WTC11 (cell line): ENCODE measurements at regions not wholly inside any gene's neighbourhood (a gene's known extent, or its start where the extent isn't known, plus 50 kb on each side); places are given as distances from the start of the nearest gene placed in this dataset.

Experiments used
- CBFB ChIP-seq: sonication (generic); formaldehyde crosslinking; IDR thresholded peaks from 2 replicates; pipeline ENCODE4 v1.8.1; 2022; ENCODE audit warnings: mild to moderate bottlenecking, low read depth, missing genetic modification reagents
- CREM ChIP-seq: sonication (generic); formaldehyde crosslinking; IDR thresholded peaks from 2 replicates; pipeline ENCODE4 v1.8.1; 2022; ENCODE audit warnings: mild to moderate bottlenecking, missing genetic modification reagents, moderate library complexity
- ELF4 ChIP-seq: sonication (generic); formaldehyde crosslinking; IDR thresholded peaks from 2 replicates; pipeline ENCODE4 v1.8.1; 2022; ENCODE audit warnings: low read depth, mild to moderate bottlenecking, moderate library complexity, missing genetic modification reagents
- ESRRA ChIP-seq: sonication (generic); formaldehyde crosslinking; IDR thresholded peaks from 2 replicates; pipeline ENCODE4 v1.8.1; 2022; ENCODE audit warnings: mild to moderate bottlenecking, missing genetic modification reagents, borderline replicate concordance
- SMAD4 ChIP-seq: sonication (generic); formaldehyde crosslinking; IDR thresholded peaks from 2 replicates; pipeline ENCODE4 v1.8.0; 2022; ENCODE audit warnings: mild to moderate bottlenecking, missing genetic modification reagents
- SP1 ChIP-seq: sonication (generic); formaldehyde crosslinking; conservative IDR thresholded peaks from 2 replicates; pipeline ENCODE4 v1.8.1; 2022; ENCODE audit warnings: missing genetic modification reagents
- ZNF138 ChIP-seq: sonication (generic); formaldehyde crosslinking; conservative IDR thresholded peaks from 2 replicates; pipeline ENCODE4 v1.8.1; 2022; ENCODE audit warnings: mild to moderate bottlenecking, moderate library complexity, missing genetic modification reagents
- ZNF416 ChIP-seq: fragments of 250-450 bp; sonication (Bioruptor Pico); IDR thresholded peaks from 2 replicates; pipeline ENCODE4 v1.9.0; 2021; ENCODE audit warnings: mild to moderate bottlenecking, inconsistent platforms
- TF ChIP-seq, protein P1 (sequence below): sonication (generic); formaldehyde crosslinking; IDR thresholded peaks from 2 replicates; pipeline ENCODE4 v1.8.0; 2022; ENCODE audit warnings: mild to moderate bottlenecking, missing genetic modification reagents
- TF ChIP-seq, protein P2 (sequence below): fragments of 200-600 bp; IDR thresholded peaks from 2 replicates; pipeline ENCODE4 v1.8.0; 2022; ENCODE audit warnings: antibody characterized with exemption
- TF ChIP-seq, protein P3 (sequence below): sonication (generic); formaldehyde crosslinking; conservative IDR thresholded peaks from 2 replicates; pipeline ENCODE4 v1.8.1; 2023; ENCODE audit warnings: mild to moderate bottlenecking, low read depth, missing genetic modification reagents, moderate library complexity
- TF ChIP-seq, protein P4 (sequence below): sonication (generic); formaldehyde crosslinking; IDR thresholded peaks from 2 replicates; pipeline ENCODE4 v1.8.0; 2022; ENCODE audit warnings: mild to moderate bottlenecking, missing genetic modification reagents

DNA sequence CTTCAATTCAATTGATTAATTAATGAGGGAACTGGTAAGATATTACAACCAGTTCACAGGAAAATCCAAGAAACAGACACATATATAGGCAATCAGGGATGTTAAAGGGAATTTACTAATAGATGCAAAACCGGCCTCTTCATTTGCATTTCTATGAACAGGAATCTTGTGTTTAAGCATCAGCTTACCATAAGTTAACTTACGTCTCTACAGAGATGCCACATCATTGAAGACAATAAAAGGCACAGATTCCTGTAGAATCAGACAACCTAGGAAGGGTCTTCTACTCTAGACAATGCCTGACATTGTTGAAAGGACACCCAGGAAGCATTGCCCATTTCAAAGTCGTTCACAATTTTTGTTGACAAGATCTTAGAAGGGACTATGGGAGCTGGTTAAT, 93.0 kb upstream of the EPCAM start:
- TF ChIP-seq SMAD4 (CRISPR knock-in tag) (no peak), ELF4 (CRISPR knock-in tag) (no peak), CBFB (CRISPR knock-in tag) (no peak), ZNF138 (CRISPR knock-in tag) (no peak), CREM (CRISPR knock-in tag) (no peak), SP1 (CRISPR knock-in tag) (no peak), ZNF416 (CRISPR knock-in tag) (no peak), ESRRA (no peak)
- TF ChIP-seq, protein P1, sequence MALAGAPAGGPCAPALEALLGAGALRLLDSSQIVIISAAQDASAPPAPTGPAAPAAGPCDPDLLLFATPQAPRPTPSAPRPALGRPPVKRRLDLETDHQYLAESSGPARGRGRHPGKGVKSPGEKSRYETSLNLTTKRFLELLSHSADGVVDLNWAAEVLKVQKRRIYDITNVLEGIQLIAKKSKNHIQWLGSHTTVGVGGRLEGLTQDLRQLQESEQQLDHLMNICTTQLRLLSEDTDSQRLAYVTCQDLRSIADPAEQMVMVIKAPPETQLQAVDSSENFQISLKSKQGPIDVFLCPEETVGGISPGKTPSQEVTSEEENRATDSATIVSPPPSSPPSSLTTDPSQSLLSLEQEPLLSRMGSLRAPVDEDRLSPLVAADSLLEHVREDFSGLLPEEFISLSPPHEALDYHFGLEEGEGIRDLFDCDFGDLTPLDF (CRISPR knock-in tag) = no peak
- TF ChIP-seq, protein P2, sequence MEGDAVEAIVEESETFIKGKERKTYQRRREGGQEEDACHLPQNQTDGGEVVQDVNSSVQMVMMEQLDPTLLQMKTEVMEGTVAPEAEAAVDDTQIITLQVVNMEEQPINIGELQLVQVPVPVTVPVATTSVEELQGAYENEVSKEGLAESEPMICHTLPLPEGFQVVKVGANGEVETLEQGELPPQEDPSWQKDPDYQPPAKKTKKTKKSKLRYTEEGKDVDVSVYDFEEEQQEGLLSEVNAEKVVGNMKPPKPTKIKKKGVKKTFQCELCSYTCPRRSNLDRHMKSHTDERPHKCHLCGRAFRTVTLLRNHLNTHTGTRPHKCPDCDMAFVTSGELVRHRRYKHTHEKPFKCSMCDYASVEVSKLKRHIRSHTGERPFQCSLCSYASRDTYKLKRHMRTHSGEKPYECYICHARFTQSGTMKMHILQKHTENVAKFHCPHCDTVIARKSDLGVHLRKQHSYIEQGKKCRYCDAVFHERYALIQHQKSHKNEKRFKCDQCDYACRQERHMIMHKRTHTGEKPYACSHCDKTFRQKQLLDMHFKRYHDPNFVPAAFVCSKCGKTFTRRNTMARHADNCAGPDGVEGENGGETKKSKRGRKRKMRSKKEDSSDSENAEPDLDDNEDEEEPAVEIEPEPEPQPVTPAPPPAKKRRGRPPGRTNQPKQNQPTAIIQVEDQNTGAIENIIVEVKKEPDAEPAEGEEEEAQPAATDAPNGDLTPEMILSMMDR = no peak
- TF ChIP-seq, protein P3, sequence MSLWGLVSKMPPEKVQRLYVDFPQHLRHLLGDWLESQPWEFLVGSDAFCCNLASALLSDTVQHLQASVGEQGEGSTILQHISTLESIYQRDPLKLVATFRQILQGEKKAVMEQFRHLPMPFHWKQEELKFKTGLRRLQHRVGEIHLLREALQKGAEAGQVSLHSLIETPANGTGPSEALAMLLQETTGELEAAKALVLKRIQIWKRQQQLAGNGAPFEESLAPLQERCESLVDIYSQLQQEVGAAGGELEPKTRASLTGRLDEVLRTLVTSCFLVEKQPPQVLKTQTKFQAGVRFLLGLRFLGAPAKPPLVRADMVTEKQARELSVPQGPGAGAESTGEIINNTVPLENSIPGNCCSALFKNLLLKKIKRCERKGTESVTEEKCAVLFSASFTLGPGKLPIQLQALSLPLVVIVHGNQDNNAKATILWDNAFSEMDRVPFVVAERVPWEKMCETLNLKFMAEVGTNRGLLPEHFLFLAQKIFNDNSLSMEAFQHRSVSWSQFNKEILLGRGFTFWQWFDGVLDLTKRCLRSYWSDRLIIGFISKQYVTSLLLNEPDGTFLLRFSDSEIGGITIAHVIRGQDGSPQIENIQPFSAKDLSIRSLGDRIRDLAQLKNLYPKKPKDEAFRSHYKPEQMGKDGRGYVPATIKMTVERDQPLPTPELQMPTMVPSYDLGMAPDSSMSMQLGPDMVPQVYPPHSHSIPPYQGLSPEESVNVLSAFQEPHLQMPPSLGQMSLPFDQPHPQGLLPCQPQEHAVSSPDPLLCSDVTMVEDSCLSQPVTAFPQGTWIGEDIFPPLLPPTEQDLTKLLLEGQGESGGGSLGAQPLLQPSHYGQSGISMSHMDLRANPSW = no peak
- TF ChIP-seq, protein P4, sequence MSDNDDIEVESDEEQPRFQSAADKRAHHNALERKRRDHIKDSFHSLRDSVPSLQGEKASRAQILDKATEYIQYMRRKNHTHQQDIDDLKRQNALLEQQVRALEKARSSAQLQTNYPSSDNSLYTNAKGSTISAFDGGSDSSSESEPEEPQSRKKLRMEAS (CRISPR knock-in tag) = no peak
